Aorta (tissue), 5 donors: ENCODE measurements at regions not wholly inside any gene's neighbourhood (a gene's known extent, or its start where the extent isn't known, plus 50 kb on each side); places are given as distances from the start of the nearest gene placed in this dataset.

Experiments
- ATAC-seq: fragments of 200-7000 bp; cut with Tn5 transposase; one replicate; pipeline ENCODE4 v1.9.1; 2022; ENCODE audit warnings: moderate library complexity; ENCODE audit not compliant: low FRiP score
- DNase-seq, 2 donors: peaks; one replicate each; pipeline ENCODE4 v3.0.0-alpha.2; 2020
- H3K27ac ChIP-seq, 2 donors: one replicate each; pipeline ENCODE4 v1.5.1; 2013; ENCODE audit warnings: low read length in 2 of 2, mild to moderate bottlenecking in 2 of 2, moderate library complexity in 2 of 2, control low read depth in 1 of 2, inconsistent platforms in 1 of 2, low read depth in 1 of 2
- H3K27me3 ChIP-seq, 2 donors: one replicate each; pipeline ENCODE4 v1.6.1; 2013; ENCODE audit warnings: control low read depth in 1 of 2, low read length in 1 of 2, mild to moderate bottlenecking in 1 of 2, moderate library complexity in 1 of 2; ENCODE audit not compliant: insufficient read depth in 2 of 2, control insufficient read depth in 1 of 2
- H3K36me3 ChIP-seq, 2 donors: one replicate each; pipeline ENCODE4 v1.6.1; 2013; ENCODE audit warnings: control low read depth in 1 of 2, low read length in 1 of 2, mild to moderate bottlenecking in 1 of 2; ENCODE audit not compliant: insufficient read depth in 2 of 2, control insufficient read depth in 1 of 2
- H3K4me1 ChIP-seq, 2 donors: one replicate each; pipeline ENCODE4 v1.6.1; 2013; ENCODE audit warnings: low read length in 2 of 2, control low read depth in 1 of 2, mild to moderate bottlenecking in 1 of 2, moderate library complexity in 1 of 2; ENCODE audit not compliant: insufficient read depth in 2 of 2, control insufficient read depth in 1 of 2
- H3K4me3 ChIP-seq, 2 donors: one replicate each; pipeline ENCODE4 v1.5.1; 2013; ENCODE audit warnings: low read length in 2 of 2, control low read depth in 1 of 2, mild to moderate bottlenecking in 1 of 2
- H3K9me3 ChIP-seq: one replicate; pipeline ENCODE4 v1.6.1; 2013; ENCODE audit warnings: mild to moderate bottlenecking, low read length; ENCODE audit not compliant: control insufficient read depth
- WGBS, 2 donors: extraction: QIAGEN DNeasy Blood & Tissue Kit; methylation state at CpG; one replicate each; pipeline ENCODE4 v1.1.7; 2013; 5-methylcytosine and 5-hydroxymethylcytosine counted together
- intact Hi-C, 2 donors: fragments of 100-400 bp; cut with DNase I; formaldehyde crosslinking; loops; one replicate each; pipeline versions ENCODE4 v1.14.2 to v1.15.0; 2022
- donor health status: healthy with polysubstance abuse.
- donor health status: Bipolar disorder and iron deficiency.
- donor health status: DM: no; HTN: no; CAD: no.
- donor health status: DM: no; HTN: no; CAD: no.
- donor health status: DM: yes; HTN: yes; CAD: no.

DNA sequence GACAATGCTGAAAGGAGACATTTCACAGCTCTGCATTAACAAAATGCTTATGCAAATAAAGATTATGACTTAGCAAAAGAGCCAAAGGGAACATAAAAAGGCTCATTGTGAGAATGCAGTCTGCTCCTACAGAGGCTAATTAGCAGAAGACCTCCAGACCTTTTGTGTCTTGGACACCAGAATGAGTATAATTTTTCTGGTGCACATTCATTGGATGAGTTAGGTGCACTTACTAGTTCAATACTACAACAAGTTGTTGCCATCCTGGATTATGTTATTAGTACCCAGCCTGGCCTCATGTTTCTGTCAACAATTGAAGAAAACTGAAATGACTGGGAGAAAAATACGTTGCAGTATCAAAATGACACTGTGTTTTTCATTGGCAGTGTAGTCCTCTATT lies 613.2 kb upstream of the CHORDC1 start:
- ATAC-seq (no peak), DNase-seq (no peak)
- Histone ChIP-seq H3K27me3 (no peaks in the 10 kb centered on the region), H3K36me3 (no peaks in the 10 kb centered on the region), H3K9me3 (no peaks in the 10 kb centered on the region), H3K27ac (no peak overlapping the region), H3K4me3 (no peak overlapping the region), H3K4me1 (no peaks in the 10 kb centered on the region)
- 59 to 67% methylated on average over 1 of the region's 1 CpG for WGBS, 2 donors
- intact Hi-C loops: no loop called here

DNA sequence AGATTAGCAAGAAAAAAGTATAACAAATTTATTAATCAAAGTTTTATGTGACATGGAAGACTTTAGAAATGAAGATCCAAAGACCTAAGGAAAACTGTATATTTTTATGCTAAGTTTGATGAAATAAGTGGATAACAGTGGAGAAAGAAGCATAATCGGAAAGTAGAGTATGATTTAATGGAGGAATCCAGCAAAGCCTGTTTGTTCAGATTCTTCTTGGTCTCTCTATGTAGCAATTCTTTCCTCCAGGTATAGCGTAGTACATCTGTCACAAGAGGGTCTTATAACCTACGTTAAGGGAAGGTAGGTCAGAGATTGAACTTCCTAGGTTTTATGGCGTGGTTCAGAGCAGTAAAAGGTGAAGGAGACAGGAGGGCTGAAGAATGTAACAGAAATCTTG lies 600.6 kb upstream of the CHORDC1 start:
- ATAC-seq: no peak

DNA sequence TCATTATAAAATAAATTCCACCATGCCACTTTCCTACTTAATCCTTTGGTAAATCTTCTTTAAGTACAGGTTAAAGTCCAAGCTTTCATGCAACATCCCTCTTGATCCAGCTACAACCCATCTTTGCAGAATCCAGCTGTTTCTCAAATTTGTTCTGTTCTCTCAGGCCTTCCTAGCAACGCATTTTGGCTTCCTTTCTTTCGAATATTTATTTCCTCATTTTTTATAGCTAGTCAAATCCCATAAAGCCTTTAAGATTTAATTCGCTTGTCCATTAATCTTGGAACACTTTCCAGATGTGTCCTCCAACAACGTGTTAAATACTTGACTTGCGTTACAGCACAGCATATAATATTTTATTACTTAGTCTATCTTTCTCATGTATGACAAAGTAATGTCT lies 600.1 kb upstream of the CHORDC1 start:
- WGBS, 2 donors: 74 to 79% methylated on average over 5 of the region's 5 CpGs
- intact Hi-C loops: no loop called here

More for the DNA sequence above, 600.6 kb upstream of the CHORDC1 start:
- Histone ChIP-seq H3K36me3 (no peaks in the 10 kb centered on the region), H3K4me1 (no peaks in the 10 kb centered on the region), H3K27me3 (no peaks in the 10 kb centered on the region), H3K27ac (no peak overlapping the region), H3K9me3 (no peaks in the 10 kb centered on the region), H3K4me3 (no peak overlapping the region)
- intact Hi-C loops: no loop called here
- 87 to 88% methylated on average over 4 of the region's 4 CpGs for WGBS, 2 donors
- no peak for DNase-seq

DNA sequence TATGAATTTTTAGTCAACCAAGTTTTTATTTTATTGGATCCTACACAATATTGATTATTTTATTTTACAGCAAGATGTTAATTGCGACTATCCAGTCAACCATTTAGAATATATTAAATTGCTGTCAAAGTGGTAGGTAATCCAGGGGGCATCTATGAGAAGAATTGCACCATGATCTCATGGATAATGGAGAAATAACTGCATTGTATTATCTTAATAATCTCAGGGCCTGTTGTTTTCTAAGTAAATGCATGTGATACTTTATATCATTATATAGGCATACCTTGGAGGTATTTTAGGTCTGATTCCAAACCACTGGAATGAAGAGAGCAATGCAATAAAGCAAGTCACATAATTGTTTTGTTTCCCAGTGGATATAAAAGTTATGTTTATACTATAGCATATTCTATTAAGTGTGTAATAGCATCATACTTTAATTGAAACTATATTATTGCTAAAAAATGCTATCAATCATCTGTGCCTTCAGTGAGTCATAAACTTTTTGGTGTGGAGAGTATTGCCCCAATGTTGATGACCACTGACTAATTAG lies 595.4 kb upstream of the CHORDC1 start:
- DNase-seq: no peak
- Histone ChIP-seq H3K9me3 (no peaks in the 10 kb centered on the region), H3K4me3 (no peak overlapping the region), H3K36me3 (no peaks in the 10 kb centered on the region), H3K27me3 (no peaks in the 10 kb centered on the region), H3K27ac (no peak overlapping the region), H3K4me1 (no peaks in the 10 kb centered on the region)
- intact Hi-C loops: no loop called here
- no peak for ATAC-seq
- 91 to 94% methylated on average over 1 of the region's 1 CpG for WGBS, 2 donors

More for the DNA sequence above, 600.1 kb upstream of the CHORDC1 start:
- Histone ChIP-seq H3K27ac (no peak overlapping the region), H3K4me3 (no peak overlapping the region), H3K4me1 (no peaks in the 10 kb centered on the region), H3K9me3 (no peaks in the 10 kb centered on the region), H3K36me3 (no peaks in the 10 kb centered on the region), H3K27me3 (no peaks in the 10 kb centered on the region)
- no peak for DNase-seq
- ATAC-seq: no peak

DNA sequence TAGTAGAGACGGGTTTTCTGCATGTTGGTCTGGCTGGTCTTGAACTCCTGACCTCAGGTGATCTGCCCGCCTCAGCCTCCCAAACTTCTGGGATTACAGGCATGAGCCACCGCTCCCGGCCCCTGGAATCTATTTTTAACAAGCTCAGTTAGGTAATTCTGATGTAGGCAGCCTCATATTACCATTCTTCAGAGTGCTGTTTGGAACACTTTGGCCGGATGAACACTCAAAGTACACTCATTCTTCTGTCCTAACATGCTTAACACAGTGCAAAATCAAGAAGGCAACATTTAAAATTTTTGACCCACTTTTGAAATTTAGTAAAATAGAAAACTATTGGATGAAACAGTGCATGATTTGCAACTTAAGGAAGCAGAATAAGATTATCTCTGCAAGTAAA lies 586.7 kb upstream of the CHORDC1 start:
- no peaks in the 10 kb centered on the region for H3K36me3 ChIP-seq
- intact Hi-C loops: no loop called here
- WGBS, 2 donors: 63% methylated on average over 5 of the region's 5 CpGs

DNA sequence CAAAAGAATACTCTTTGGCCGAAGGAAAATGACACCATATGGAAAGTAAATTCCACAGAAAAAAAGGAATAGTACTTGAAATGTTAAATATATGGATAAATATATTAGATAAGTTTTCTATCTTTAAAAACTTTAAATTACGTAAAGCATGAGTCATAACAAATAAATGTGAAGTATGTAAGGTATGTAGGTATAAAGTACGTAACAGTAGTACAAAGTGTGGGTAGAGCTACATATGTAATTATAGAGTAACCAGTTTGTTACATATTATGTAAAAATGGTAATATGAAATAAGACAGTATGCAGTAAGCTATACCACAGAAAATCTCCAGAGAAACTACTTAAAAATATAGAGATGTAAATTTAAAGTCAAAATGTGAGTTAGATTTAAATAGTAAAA lies 582.3 kb upstream of the CHORDC1 start:
- no peak for DNase-seq
- Histone ChIP-seq H3K27ac (no peak overlapping the region), H3K4me1 (no peaks in the 10 kb centered on the region), H3K9me3 (no peaks in the 10 kb centered on the region), H3K36me3 (no peaks in the 10 kb centered on the region), H3K4me3 (no peak overlapping the region), H3K27me3 (no peaks in the 10 kb centered on the region)
- no peak for ATAC-seq
- intact Hi-C loops: no loop called here
- WGBS, 2 donors: 39 to 57% methylated on average over 3 of the region's 3 CpGs

More for the DNA sequence above, 586.7 kb upstream of the CHORDC1 start:
- no peak overlapping the region for H3K27ac ChIP-seq
- no peaks in the 10 kb centered on the region for H3K9me3 ChIP-seq
- DNase-seq (no peak), ATAC-seq (no peak)
- no peaks in the 10 kb centered on the region for H3K27me3 ChIP-seq
- no peaks in the 10 kb centered on the region for H3K4me1 ChIP-seq
- H3K4me3 ChIP-seq: no peak overlapping the region

DNA sequence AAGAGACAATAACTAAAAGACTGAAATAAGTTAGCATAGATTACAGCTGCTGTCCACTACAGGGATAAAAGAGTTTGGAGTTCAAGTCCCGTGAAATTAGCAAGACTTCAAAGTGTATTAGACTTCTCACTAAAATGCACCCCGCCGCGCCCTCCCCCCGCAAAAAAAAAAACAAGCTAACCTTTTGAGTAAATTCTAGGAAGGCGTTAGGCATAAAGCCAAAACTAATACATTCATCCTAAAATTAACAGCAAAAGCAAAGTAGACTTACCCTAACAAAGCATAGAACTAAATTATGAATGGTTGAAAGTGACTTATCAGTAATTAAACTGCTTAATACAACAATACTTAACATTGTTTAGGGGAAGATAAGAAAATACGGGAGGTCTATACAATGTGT lies 581.0 kb upstream of the CHORDC1 start:
- ATAC-seq: no peak
- no peak overlapping the region for H3K4me3 ChIP-seq
- no peaks in the 10 kb centered on the region for H3K9me3 ChIP-seq
- no peak overlapping the region for H3K27ac ChIP-seq
- no peaks in the 10 kb centered on the region for H3K27me3 ChIP-seq
- H3K4me1 ChIP-seq: no peaks in the 10 kb centered on the region
- H3K36me3 ChIP-seq: no peaks in the 10 kb centered on the region
- WGBS, 2 donors: 35 to 38% methylated on average over 7 of the region's 7 CpGs
- DNase-seq: no peak
- intact Hi-C loops: no loop called here

DNA sequence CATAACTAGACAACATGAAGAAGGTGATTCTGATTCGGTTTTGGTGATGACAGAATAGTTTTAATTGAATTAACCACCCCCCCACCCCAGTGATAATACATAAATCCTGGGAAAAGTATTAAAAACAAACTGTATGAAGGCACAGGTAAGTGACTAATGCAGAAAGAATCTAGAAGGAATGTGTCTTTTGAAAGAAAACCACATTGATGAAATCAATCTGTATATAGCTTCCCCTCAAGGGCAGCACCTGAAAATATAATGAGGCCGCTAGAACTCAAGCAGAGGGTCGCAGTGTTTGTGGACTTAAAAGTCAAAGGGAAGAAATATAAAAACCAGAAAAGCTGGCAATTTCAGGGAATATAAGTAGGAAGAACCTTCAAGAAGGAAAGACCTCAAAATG lies 580.5 kb upstream of the CHORDC1 start:
- no peak overlapping the region for H3K27ac ChIP-seq
- no peaks in the 10 kb centered on the region for H3K27me3 ChIP-seq
- no peaks in the 10 kb centered on the region for H3K36me3 ChIP-seq
- DNase-seq (no peak), ATAC-seq (no peak)
- H3K4me1 ChIP-seq: no peaks in the 10 kb centered on the region
- intact Hi-C loops: no loop called here
- no peaks in the 10 kb centered on the region for H3K9me3 ChIP-seq
- no peak overlapping the region for H3K4me3 ChIP-seq
- 65 to 67% methylated on average over 3 of the region's 3 CpGs for WGBS, 2 donors

DNA sequence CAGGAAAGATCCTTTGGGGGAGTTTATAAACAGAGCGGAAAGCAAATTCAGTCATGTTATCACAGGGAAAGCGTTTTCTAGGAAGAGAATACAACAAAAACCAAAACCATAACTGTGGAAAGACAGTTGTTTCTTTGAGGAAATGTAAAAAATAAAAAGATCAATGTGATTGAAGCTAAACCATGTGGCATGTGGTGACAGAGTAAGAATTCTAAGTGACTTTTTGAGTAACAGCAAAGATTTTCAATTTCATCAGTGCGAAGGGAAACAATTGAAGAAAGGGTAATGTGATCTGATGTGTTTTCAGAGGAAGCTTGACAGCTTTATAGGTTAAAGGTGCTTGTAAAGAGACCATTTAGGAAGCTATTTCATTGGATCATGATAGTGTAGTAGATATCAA lies 575.9 kb upstream of the CHORDC1 start:
- H3K4me3 ChIP-seq: no peak overlapping the region
- H3K36me3 ChIP-seq: no peaks in the 10 kb centered on the region
- no peaks in the 10 kb centered on the region for H3K9me3 ChIP-seq
- no peak overlapping the region for H3K27ac ChIP-seq
- intact Hi-C loops: no loop called here
- no peaks in the 10 kb centered on the region for H3K27me3 ChIP-seq
- no peak for ATAC-seq
- DNase-seq: no peak
- no peaks in the 10 kb centered on the region for H3K4me1 ChIP-seq
- WGBS, 2 donors: 84 to 88% methylated on average over 3 of the region's 3 CpGs
